ENCODE measurements at regions not wholly inside any gene's neighbourhood (a gene's known extent, or its start where the extent isn't known, plus 50 kb on each side); places are given as distances from the start of the nearest gene placed in this dataset.

GRCh38 chr2:215681799-215682596 lies 246.1 kb upstream of the FN1 start:
- DNase-seq = peak in 1 of 2 experiments; percentile 5

DNA sequence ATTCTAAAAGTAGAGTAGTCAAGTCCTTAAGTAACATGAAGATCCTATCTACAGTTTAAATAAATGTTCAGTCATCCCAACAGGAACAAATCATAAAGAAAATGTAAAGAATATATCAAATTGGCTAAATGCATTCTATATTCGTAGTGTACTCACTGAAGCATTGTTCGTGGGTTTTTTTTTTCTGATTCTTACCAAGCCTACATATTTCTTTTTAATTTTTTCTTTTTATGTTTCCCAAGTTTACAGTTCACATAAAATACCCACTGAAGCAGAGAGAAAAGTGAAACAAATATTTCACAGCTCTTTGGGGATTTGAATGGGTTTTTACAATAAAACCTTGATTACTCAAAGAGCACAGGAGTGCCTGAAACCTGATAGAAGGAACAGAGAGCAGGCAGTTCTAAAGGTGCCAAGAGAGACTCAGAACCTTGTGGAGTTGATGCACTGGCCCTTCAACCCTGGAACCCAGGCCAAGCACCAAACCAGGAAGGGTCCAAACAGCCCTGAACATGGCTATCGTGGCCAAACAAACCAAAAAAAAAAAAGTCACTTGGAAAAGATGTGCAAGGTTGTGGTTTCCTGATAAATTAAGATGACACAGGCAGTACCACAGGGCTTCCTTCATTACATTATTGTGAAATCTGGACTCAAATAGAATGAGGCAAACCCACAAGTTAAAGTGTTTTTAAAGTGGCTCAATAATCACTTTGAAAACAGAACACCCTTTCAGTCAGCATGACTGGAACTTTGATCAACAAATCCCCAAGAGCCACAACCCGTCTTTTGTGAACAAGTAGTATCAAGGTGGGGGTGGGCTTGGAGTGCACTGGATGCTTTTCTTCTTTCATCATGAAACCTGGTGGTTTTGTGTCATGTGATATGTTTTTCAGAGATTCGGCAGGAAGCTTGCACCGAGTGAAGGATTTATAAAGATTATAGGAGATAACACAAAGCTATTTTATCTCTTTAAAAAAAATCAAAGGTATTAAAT lies 245.0 kb upstream of the FN1 start:
- peak; percentile 71 to 78 for DNase-seq

DNA sequence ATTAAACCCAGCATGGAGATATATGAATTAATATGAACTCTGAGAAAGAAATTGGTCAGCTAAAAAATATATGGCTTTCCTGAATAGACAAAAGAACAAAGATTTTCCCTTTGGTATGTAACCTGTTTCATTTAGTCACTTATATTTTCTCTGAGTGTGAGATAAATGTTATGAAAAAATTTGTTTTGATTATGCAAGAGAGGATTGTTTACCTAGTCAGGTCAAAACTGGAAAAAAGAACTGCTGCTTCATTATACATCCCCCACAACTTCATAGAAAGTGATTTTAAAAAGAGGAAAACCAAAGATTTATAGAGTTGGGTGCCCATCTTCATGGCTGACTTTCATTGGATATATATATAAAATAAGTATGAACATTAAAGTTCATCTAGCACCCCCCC lies 242.2 kb upstream of the FN1 start:
- no peak for DNase-seq

GRCh38 chr2:215677481-215677880 lies 241.6 kb upstream of the FN1 start:
- no peak for DNase-seq

GRCh38 chr2:215672406-215672805 lies 236.5 kb upstream of the FN1 start:
- DNase-seq = no peak

GRCh38 chr2:215671691-215672090 lies 235.8 kb upstream of the FN1 start:
- DNase-seq = no peak

DNA sequence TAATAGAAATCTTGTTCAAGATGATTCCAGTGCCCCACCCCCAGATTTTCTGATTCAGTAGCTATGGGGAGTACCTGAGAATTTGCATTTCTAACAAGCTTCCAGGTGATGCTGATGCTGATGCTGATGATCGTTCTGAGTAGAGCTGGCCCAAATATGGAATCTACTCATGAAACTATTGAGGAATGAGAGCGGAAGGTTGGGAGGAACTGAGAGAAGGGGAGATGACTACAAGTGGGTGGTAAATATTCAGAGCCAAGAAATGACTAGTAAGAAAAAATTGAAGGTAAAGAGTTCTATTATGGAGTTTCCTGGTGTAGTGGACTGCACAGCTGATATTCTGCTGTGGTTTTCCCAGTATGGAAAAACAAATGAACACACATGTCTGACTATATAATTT lies 235.4 kb upstream of the FN1 start:
- no peak for DNase-seq

DNA sequence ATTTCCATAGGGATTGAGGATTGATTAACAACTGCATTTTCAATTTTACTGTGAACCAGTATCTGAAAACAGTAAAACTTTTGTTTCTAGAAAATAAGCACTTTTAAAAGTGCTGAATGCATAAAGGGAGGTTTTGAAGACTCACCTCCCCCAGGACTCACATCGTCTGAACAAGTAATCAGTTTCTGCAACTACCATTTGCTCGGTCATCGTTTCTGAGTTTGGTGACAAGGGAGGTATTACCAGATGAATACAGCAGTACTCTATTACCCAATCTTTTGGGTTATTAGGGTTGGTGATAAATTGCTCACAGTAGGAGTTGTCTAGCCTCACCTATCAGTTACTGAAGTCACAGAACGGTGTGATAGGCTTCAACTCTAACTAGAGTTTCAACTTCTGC lies 234.5 kb upstream of the FN1 start:
- no peak for DNase-seq

- no peak for DNase-seq
Observed at GRCh38 chr2:215668378-215668775, 232.5 kb upstream of the FN1 start.

DNA sequence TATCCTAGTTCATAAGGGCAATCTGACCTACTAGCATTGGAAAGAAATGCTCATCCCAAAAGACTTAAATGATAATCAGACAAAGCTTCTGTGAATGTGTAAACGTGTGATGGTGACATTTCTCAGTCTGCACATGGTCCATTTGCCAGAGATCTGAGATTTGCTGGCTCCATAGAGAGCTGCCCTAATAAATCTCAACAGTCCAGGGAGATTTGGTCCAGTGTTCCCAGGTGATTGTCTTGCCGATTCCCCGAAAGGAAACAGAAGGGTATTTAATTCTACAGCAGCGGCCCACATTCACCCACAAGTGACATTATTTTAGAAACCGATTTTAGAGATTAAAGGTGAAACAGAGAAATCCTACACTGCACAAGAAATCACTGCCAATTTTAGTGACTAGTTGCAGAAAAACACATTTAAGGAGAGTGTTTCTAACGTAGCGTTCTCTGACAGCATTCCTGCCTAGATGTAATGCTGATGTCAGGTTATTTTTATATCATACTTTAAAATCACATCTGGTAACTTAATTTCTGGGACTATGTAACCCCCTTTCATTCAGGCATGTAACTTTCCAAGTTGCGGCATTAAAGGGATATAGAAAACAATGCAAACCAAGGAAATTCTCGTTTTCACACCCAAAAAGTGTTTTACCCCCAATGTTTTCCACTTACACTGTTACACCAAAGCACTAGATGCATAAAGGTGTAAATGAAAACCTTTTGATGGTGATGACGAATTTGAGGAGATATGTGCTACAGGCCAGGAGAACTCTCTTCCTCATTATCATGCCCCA lies 231.9 kb upstream of the FN1 start:
- DNase-seq = no peak

- no peak for DNase-seq
Observed at GRCh38 chr2:215664847-215665525, 229.1 kb upstream of the FN1 start.

- no peak for DNase-seq
Observed at GRCh38 chr2:215662715-215663114, 226.8 kb upstream of the FN1 start.

DNA sequence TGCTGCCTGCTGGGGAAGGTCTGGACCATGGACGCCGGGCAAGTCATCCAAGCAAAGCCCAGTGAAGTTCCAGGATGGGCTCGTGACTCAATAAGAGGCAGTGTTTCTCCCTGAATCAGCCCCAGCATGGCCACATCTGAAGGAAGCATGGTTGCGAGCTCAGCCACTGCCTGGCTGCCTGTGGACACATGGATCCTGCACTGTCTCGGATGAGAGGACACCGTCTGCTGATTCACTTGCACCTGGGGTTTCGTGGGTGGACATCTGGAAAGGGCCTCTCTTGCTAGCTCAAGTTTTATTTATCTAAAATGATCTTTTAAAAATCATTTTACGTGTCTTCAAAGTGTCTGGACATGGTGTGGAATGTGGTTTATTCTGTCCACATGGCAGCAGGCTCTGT lies 224.8 kb upstream of the FN1 start:
- DNase-seq = no peak

DNA sequence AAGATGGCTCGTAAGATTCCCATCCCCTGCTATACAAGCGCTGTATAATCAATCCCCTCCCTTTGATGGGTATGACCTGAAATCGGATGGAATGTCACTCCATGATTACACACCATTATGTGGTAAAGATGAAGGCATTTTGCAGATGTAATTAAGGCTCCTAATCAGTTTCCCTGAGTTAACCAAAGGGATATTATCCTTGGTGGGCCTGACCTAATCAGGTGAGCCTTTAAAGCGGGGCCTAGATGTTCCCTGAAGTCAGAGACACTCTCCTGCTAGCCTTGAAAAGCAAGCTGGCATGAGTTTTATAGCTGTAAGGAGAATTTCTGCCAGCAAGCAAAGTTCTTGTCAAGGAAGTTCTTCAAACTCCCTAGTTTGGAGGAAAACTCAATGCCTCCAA lies 223.8 kb upstream of the FN1 start:
- DNase-seq = no peak

DNA sequence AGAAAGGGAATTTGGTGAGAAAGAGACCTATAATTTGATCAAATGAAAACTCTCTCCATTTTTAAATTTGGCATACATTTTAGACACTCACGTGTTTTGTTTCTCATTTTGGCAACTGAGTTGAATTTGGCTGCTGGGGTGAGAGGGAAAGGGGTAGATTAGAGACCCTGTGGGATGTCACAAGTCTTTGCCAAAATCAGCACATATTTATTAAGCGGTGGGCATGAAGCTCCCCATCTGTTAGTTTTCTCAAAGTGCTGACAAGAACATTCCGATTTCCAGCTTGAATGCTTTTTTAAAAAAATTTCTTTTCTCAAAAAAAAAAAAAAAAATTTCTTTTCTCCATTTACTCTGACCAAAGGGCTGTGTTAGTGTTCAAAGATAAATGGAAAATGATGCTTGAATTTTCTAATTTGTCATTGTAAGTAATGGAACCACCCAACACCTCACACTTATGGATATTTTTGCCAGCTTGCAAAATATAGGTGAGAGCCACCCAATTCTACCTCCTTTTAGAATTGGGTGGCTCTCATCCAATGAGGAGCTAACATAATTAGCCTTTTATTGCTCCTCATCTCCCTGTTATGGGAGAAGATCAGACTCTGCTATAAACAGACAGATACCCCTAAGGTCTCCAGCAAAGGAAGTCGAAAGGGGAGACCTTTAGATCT lies 222.9 kb upstream of the FN1 start:
- no peak for DNase-seq

DNA sequence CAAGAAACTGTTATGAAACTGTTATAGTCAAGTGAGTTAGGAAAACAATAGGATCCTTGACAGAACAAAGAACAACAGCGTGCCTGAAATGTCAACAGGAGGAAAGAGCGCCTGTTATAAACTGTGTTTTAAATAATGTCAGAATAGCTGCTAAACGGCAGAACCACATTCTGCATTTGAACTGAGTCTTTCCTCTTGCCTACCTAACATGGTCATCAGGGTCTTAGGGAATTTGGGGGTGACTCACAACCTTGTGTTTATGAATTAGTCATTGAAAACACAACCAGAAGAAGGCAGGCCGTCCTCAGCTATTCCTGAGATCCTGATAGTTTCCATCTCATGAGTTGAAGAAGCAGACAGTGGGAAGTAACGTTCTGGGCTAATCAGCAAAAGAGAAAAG lies 222.0 kb upstream of the FN1 start:
- no peak for DNase-seq

GRCh38 chr2:215654148-215654819 lies 218.4 kb upstream of the FN1 start:
- DNase-seq = no peak

DNA sequence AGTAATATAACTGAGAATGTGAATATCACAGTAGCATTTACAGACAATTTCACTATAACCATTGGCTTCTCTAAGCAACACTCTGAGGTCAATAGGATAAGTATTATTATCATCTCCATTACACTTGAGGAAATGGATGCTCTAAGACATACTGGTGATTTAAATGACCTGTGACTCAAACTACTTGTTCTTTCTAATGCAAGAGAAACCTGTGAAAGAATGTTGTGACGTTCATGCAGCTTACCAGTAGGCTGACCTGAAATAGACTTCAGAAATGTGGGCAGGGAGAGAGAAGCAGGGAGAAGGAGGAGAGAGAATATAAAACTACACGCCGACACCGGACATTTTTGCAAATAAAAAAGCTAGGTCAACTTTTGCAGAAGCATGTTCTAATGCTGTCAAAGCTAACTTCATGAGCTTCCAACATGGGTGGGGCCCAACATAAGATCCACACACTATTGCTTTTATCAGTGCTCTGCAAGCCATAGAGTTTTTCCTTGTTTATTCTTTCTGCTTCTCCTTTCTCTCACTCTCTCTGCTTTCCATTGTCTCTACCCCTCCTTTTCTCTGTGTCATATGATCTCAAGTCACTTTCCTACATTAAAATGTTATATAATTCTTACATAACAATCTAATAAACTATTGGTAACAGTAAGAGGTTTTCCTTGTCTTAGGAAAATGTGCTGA lies 217.6 kb upstream of the FN1 start:
- DNase-seq = no peak

DNA sequence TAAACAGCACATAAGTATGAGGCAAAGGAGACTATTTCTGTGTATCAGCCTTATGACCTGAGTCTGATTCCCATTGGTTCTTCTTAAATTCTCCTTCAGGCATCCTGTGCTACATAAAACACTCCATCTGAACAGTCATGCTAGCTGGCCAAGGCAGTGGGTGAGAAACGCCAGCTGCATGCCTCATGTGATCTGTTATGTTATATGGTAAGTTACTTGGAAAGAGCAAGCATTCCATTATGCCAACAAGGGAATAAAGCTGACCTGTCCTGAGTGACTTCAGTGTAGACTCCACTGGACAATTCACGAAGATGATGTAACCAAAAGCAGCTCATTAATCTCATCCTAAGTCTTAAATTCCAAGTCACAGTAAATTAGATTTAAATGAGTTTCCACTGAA lies 216.5 kb upstream of the FN1 start:
- no peak for DNase-seq

- no peak for DNase-seq
Observed at GRCh38 chr2:215651412-215651811, 215.5 kb upstream of the FN1 start.

All from AML-193 (cell line).